ENCODE measurements at regions not wholly inside any gene's neighbourhood (a gene's known extent, or its start where the extent isn't known, plus 50 kb on each side); places are given as distances from the start of the nearest gene placed in this dataset.

- TF ChIP-seq SMARCE1 (IDR thresholded peaks at IDR 0.05; ENCODE audit: borderline replicate concordance), result peak; percentile 77; the same call in 1 of the 2 replicates
- no peak for TF ChIP-seq HNRNPLL (IDR thresholded peaks at IDR 0.05; ENCODE audit: low read depth, low read length, poor library complexity, severe bottlenecking)
- TF ChIP-seq ZNF850 (CRISPR knock-in tag; conservative IDR thresholded peaks at IDR 0.05), result 0 out of 2 replicates have a peak, but pooled peaks have one; percentile 44
- peak; percentile 81 for TF ChIP-seq ZNF574 (CRISPR knock-in tag; IDR thresholded peaks at IDR 0.05)
- TF ChIP-seq CC2D1A (CRISPR knock-in tag; IDR thresholded peaks at IDR 0.05), result no peak
- no peak for TF ChIP-seq ZSCAN20 (CRISPR knock-in tag; IDR thresholded peaks at IDR 0.05; ENCODE audit: borderline replicate concordance)
- TF ChIP-seq ZNF230 (CRISPR knock-in tag; IDR thresholded peaks at IDR 0.05), result no peak; the same call in 1 of the 2 replicates
- no peak for TF ChIP-seq SCMH1 (CRISPR knock-in tag; IDR thresholded peaks at IDR 0.05; ENCODE audit: borderline replicate concordance)
- no peak for TF ChIP-seq ZSCAN12 (CRISPR knock-in tag; IDR thresholded peaks at IDR 0.05)
- TF ChIP-seq CREM (IDR thresholded peaks at IDR 0.05), result peak; percentile 70; the same call in 1 of the 2 replicates
- no peak for TF ChIP-seq CREM (CRISPR knock-in tag; IDR thresholded peaks at IDR 0.05)
- no peak for TF ChIP-seq U2AF1 (optimal IDR thresholded peaks at IDR 0.05; ENCODE audit: low read depth, low read length)
- peak; percentile 76; the same call in 1 of the 2 replicates for TF ChIP-seq MEIS1 (CRISPR knock-in tag; IDR thresholded peaks at IDR 0.05; ENCODE audit: borderline replicate concordance)
- TF ChIP-seq BRD4 (CRISPR knock-in tag; IDR thresholded peaks at IDR 0.05), result peak; percentile 73; the same call in 1 of the 2 replicates
- TF ChIP-seq ZNF713 (CRISPR knock-in tag; IDR thresholded peaks at IDR 0.05), result no peak
- no peak for TF ChIP-seq AGO1 (IDR thresholded peaks at IDR 0.05; ENCODE audit: low read depth, low read length, poor library complexity, severe bottlenecking)
- TF ChIP-seq SMAD1 (CRISPR knock-in tag; IDR thresholded peaks at IDR 0.05; ENCODE audit: borderline replicate concordance, low read depth), result no peak
- TF ChIP-seq TEAD2 (CRISPR knock-in tag; IDR thresholded peaks at IDR 0.05), result no peak
- TF ChIP-seq TBL1XR1 (IDR thresholded peaks at IDR 0.05; ENCODE audit: borderline replicate concordance, low read length, partially characterized antibody), result no peak
- peak; percentile 52; the same call in 1 of the 2 replicates for TF ChIP-seq HOXA5 (CRISPR knock-in tag; IDR thresholded peaks at IDR 0.05)
- TF ChIP-seq GLI4 (CRISPR knock-in tag; IDR thresholded peaks at IDR 0.05; ENCODE audit: borderline replicate concordance), result no peak
- no peak for TF ChIP-seq KLF13 (CRISPR knock-in tag; IDR thresholded peaks at IDR 0.05)
- no peak for TF ChIP-seq CCAR2 (optimal IDR thresholded peaks at IDR 0.05; ENCODE audit: low read depth, low read length)
- TF ChIP-seq SIX4 (CRISPR knock-in tag; IDR thresholded peaks at IDR 0.05), result 0 out of 2 replicates have a peak, but pooled peaks have one; percentile 43
- TF ChIP-seq, protein P1, sequence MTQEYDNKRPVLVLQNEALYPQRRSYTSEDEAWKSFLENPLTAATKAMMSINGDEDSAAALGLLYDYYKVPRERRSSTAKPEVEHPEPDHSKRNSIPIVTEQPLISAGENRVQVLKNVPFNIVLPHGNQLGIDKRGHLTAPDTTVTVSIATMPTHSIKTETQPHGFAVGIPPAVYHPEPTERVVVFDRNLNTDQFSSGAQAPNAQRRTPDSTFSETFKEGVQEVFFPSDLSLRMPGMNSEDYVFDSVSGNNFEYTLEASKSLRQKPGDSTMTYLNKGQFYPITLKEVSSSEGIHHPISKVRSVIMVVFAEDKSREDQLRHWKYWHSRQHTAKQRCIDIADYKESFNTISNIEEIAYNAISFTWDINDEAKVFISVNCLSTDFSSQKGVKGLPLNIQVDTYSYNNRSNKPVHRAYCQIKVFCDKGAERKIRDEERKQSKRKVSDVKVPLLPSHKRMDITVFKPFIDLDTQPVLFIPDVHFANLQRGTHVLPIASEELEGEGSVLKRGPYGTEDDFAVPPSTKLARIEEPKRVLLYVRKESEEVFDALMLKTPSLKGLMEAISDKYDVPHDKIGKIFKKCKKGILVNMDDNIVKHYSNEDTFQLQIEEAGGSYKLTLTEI (CRISPR knock-in tag; conservative IDR thresholded peaks at IDR 0.05), result no peak
- peak; percentile 79 for TF ChIP-seq ATF7 (IDR thresholded peaks at IDR 0.05)
- TF ChIP-seq ATF7 (CRISPR knock-in tag; IDR thresholded peaks at IDR 0.05), result peak; percentile 95
- no peak for TF ChIP-seq ZNF567 (CRISPR knock-in tag; IDR thresholded peaks at IDR 0.05; ENCODE audit: borderline replicate concordance)
These were observed 74.1 kb upstream of the IRF2BP2 start (continued) for GRCh38 chr1:234683861-234684632.
